GM19397 (cell line): ENCODE measurements at regions not wholly inside any gene's neighbourhood (a gene's known extent, or its start where the extent isn't known, plus 50 kb on each side); places are given as distances from the start of the nearest gene placed in this dataset.

ENCODE experiments used
- ATAC-seq: cut with Tn5 transposase; IDR thresholded peaks from one replicate; pipeline ENCODE4 v1.9.1; 2021; ENCODE audit warnings: mild to moderate bottlenecking, moderate library complexity; ENCODE audit not compliant: unreplicated experiment

- peak; percentile 69 for ATAC-seq
Observed at GRCh38 chr20:24773751-24774201, 175.3 kb upstream of the CST7 start.

- no peak for ATAC-seq
Observed at GRCh38 chr20:24775966-24776365, 173.1 kb upstream of the CST7 start.

- no peak for ATAC-seq
Observed at GRCh38 chr20:24776755-24777271, 172.3 kb upstream of the CST7 start.

GRCh38 chr20:24777746-24778145 lies 171.3 kb upstream of the CST7 start:
- no peak for ATAC-seq

- no peak for ATAC-seq
Observed at GRCh38 chr20:24778585-24779031, 170.5 kb upstream of the CST7 start.

GRCh38 chr20:24779131-24779530 lies 169.9 kb upstream of the CST7 start:
- ATAC-seq, result no peak

GRCh38 chr20:24779946-24780345 lies 169.1 kb upstream of the CST7 start:
- ATAC-seq, result no peak

GRCh38 chr20:24780674-24781417 lies 168.2 kb upstream of the CST7 start:
- no peak for ATAC-seq

GRCh38 chr20:24781418-24781980 lies 167.6 kb upstream of the CST7 start:
- ATAC-seq, result no peak

- ATAC-seq, result no peak
Observed at GRCh38 chr20:24782301-24782700, 166.8 kb upstream of the CST7 start.

GRCh38 chr20:24782801-24783630 lies 166.1 kb upstream of the CST7 start:
- ATAC-seq, result no peak

- ATAC-seq, result no peak
Observed at GRCh38 chr20:24783631-24784492, 165.2 kb upstream of the CST7 start.

GRCh38 chr20:24784607-24785006 lies 164.5 kb upstream of the CST7 start:
- no peak for ATAC-seq

- ATAC-seq, result no peak
Observed at GRCh38 chr20:24785141-24786110, 163.6 kb upstream of the CST7 start.

- ATAC-seq, result no peak
Observed at GRCh38 chr20:24786111-24786495, 163.0 kb upstream of the CST7 start.

GRCh38 chr20:24786646-24787045 lies 162.4 kb upstream of the CST7 start:
- ATAC-seq, result no peak

- no peak for ATAC-seq
Observed at GRCh38 chr20:24787071-24787470, 162.0 kb upstream of the CST7 start.

GRCh38 chr20:24787621-24788020 lies 161.4 kb upstream of the CST7 start:
- no peak for ATAC-seq

- no peak for ATAC-seq
Observed at GRCh38 chr20:24789877-24790276, 159.2 kb upstream of the CST7 start.
